ENCODE measurements at regions not wholly inside any gene's neighbourhood (a gene's known extent, or its start where the extent isn't known, plus 50 kb on each side); places are given as distances from the start of the nearest gene placed in this dataset.

DNA sequence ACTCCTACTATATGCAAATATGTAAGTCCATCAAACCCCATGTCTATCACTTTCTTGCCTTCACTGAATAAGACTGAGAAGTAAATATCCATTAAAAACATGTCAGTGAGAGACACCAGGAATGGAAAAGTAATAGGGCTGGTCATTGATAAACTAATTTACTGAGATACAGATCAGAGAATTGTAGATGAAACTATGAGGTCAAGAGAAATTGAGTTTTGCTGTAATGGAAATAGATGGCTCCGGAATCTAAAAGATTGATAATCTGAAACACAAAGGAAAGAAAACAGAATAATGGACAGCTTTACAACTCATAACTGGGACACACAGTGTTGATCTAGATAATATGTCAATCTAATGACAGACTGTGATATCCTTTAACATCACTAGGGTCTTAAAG lies 1018.3 kb upstream of the RAG2 start:
- no peak overlapping the region for H3K27ac ChIP-seq (ENCODE audit: low read length)
- intact Hi-C loops (cut with micrococcal nuclease; ENCODE audit: unreplicated experiment), result no loop called here
- no peaks in the 10 kb centered on the region for H3K27me3 ChIP-seq (ENCODE audit: control insufficient read depth, insufficient read depth, low read length)
- ATAC-seq (no peak), DNase-seq (ENCODE audit: low read depth, low spot score) (no peak)
- H3K36me3 ChIP-seq (ENCODE audit: control insufficient read depth, insufficient read depth, low read length), result no peaks in the 10 kb centered on the region
- H3K4me3 ChIP-seq (ENCODE audit: low read depth in 2 of 2, low read length in 2 of 2), result no peak overlapping the region
- in situ Hi-C loops (cut with HindIII; ENCODE audit: low pct_unique_long_range_greater_than_20kb, low sequenced_read_pairs), result no loop called here
- BruUV-seq (replicated peaks), result no TSS peak
- ChIA-PET POLR2A (no interaction called here), CTCF (no interaction called here)
- TF ChIP-seq TCF7L2 (IDR thresholded peaks at IDR 0.05; ENCODE audit: low read depth, low read length), result no peak
- no peak for TF ChIP-seq POLR2AphosphoS5 (IDR thresholded peaks at IDR 0.05; ENCODE audit: low read depth, low read length)
- TF ChIP-seq, protein P1, sequence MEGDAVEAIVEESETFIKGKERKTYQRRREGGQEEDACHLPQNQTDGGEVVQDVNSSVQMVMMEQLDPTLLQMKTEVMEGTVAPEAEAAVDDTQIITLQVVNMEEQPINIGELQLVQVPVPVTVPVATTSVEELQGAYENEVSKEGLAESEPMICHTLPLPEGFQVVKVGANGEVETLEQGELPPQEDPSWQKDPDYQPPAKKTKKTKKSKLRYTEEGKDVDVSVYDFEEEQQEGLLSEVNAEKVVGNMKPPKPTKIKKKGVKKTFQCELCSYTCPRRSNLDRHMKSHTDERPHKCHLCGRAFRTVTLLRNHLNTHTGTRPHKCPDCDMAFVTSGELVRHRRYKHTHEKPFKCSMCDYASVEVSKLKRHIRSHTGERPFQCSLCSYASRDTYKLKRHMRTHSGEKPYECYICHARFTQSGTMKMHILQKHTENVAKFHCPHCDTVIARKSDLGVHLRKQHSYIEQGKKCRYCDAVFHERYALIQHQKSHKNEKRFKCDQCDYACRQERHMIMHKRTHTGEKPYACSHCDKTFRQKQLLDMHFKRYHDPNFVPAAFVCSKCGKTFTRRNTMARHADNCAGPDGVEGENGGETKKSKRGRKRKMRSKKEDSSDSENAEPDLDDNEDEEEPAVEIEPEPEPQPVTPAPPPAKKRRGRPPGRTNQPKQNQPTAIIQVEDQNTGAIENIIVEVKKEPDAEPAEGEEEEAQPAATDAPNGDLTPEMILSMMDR (IDR thresholded peaks at IDR 0.05), result no peak
- TF ChIP-seq, protein P2, sequence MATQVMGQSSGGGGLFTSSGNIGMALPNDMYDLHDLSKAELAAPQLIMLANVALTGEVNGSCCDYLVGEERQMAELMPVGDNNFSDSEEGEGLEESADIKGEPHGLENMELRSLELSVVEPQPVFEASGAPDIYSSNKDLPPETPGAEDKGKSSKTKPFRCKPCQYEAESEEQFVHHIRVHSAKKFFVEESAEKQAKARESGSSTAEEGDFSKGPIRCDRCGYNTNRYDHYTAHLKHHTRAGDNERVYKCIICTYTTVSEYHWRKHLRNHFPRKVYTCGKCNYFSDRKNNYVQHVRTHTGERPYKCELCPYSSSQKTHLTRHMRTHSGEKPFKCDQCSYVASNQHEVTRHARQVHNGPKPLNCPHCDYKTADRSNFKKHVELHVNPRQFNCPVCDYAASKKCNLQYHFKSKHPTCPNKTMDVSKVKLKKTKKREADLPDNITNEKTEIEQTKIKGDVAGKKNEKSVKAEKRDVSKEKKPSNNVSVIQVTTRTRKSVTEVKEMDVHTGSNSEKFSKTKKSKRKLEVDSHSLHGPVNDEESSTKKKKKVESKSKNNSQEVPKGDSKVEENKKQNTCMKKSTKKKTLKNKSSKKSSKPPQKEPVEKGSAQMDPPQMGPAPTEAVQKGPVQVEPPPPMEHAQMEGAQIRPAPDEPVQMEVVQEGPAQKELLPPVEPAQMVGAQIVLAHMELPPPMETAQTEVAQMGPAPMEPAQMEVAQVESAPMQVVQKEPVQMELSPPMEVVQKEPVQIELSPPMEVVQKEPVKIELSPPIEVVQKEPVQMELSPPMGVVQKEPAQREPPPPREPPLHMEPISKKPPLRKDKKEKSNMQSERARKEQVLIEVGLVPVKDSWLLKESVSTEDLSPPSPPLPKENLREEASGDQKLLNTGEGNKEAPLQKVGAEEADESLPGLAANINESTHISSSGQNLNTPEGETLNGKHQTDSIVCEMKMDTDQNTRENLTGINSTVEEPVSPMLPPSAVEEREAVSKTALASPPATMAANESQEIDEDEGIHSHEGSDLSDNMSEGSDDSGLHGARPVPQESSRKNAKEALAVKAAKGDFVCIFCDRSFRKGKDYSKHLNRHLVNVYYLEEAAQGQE (IDR thresholded peaks at IDR 0.05; ENCODE audit: insufficient read depth in 1 of 2, low read depth in 2 of 2, low read length in 1 of 2), result no peak
- TF ChIP-seq SIN3A (IDR thresholded peaks at IDR 0.05; ENCODE audit: borderline replicate concordance, insufficient read depth, low read depth, low read length), result no peak
- H3K9me3 ChIP-seq (ENCODE audit: control insufficient read depth, insufficient read depth, low read depth, low read length), result no peaks in the 10 kb centered on the region
- no peaks in the 10 kb centered on the region for H3K4me1 ChIP-seq (ENCODE audit: control insufficient read depth, insufficient read depth, low read length)

DNA sequence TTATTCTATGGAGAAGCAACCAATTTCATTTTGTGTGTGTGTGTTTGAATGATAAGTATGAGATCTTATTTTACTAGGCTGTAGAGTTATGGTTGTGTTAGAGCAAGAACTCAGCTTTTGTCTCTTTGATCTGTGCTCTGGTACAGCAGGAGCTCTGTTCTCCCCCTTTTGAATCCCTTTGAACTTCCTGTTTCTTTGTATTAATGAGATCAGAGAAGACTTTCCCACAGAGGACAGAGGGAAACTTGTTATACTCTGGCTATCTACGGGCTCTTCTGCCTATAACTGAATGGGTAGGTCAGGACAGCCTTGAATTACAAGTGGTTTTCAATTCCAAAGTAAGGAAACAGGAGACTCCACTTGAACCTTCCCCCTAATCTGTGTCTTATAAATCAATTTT lies 1015.0 kb upstream of the RAG2 start:
- no peaks in the 10 kb centered on the region for H3K36me3 ChIP-seq (ENCODE audit: control insufficient read depth, insufficient read depth, low read length)
- intact Hi-C loops (cut with micrococcal nuclease; ENCODE audit: unreplicated experiment), result no loop called here
- POLR2A ChIA-PET, result no interaction called here
- no peaks in the 10 kb centered on the region for H3K4me1 ChIP-seq (ENCODE audit: control insufficient read depth, insufficient read depth, low read length)
- H3K27ac ChIP-seq (ENCODE audit: low read length), result no peak overlapping the region
- CTCF ChIA-PET, result no interaction called here
- H3K27me3 ChIP-seq (ENCODE audit: control insufficient read depth, insufficient read depth, low read length), result no peaks in the 10 kb centered on the region
- DNase-seq (ENCODE audit: low read depth, low spot score), result no peak
- TF ChIP-seq POLR2AphosphoS5 (IDR thresholded peaks at IDR 0.05; ENCODE audit: low read depth, low read length) (no peak), TCF7L2 (IDR thresholded peaks at IDR 0.05; ENCODE audit: low read depth, low read length) (no peak), SIN3A (IDR thresholded peaks at IDR 0.05; ENCODE audit: borderline replicate concordance, insufficient read depth, low read depth, low read length) (no peak)
- TF ChIP-seq, protein P2 (IDR thresholded peaks at IDR 0.05; ENCODE audit: insufficient read depth in 1 of 2, low read depth in 2 of 2, low read length in 1 of 2), result no peak
- TF ChIP-seq, protein P1 (IDR thresholded peaks at IDR 0.05), result no peak
- no peak for ATAC-seq
- in situ Hi-C loops (cut with HindIII; ENCODE audit: low pct_unique_long_range_greater_than_20kb, low sequenced_read_pairs), result no loop called here
- no peak overlapping the region for H3K4me3 ChIP-seq (ENCODE audit: low read depth in 2 of 2, low read length in 2 of 2)
- no peaks in the 10 kb centered on the region for H3K9me3 ChIP-seq (ENCODE audit: control insufficient read depth, insufficient read depth, low read depth, low read length)
- BruUV-seq (replicated peaks), result no TSS peak

All from Panc1 (cell line).